ENCODE measurements at regions not wholly inside any gene's neighbourhood (a gene's known extent, or its start where the extent isn't known, plus 50 kb on each side); places are given as distances from the start of the nearest gene placed in this dataset.

- TF ChIP-seq CTCF (IDR thresholded peaks at IDR 0.05) = no peak
- no peak for TF ChIP-seq POLR2A (IDR thresholded peaks at IDR 0.05)
Measured at GRCh38 chr1:47656719-47657685, 219.2 kb downstream of the FOXD2 start.

Measured in Peyer's patch (tissue), 4 donors.